GM12878 (cell line): ENCODE measurements at regions not wholly inside any gene's neighbourhood (a gene's known extent, or its start where the extent isn't known, plus 50 kb on each side); places are given as distances from the start of the nearest gene placed in this dataset.

Source experiments
- ATAC-seq: fragments of 200-7000 bp; cut with Tn5 transposase; 3 replicates; pipeline ENCODE4 v1.9.1; 2020; ENCODE audit warnings: mild to moderate bottlenecking, moderate library complexity
- BruUV-seq: library from RNA; stranded (reverse); fragments of 400-500 nt; replicated peaks from 2 replicates; lab custom pipeline; 2021; lab: Mats Ljungman, UMichigan
- CTCF ChIA-PET: fragments of 300-600 bp; sonication (Branson Sonifier 250); formaldehyde crosslinking; extraction: SDS; loops from one replicate; lab custom pipeline; 2021; ENCODE audit warnings: inconsistent platforms; lab: Yijun Ruan, JAX
- POLR2A ChIA-PET: fragments of 350-600 bp; formaldehyde crosslinking; extraction: SDS; loops from one replicate; lab custom pipeline; 2021; ENCODE audit warnings: inconsistent platforms; lab: Charles Lee
- RAD21 ChIA-PET: fragments of 300-600 bp; sonication (Branson Sonifier 250); formaldehyde crosslinking; loops from one replicate; lab custom pipeline; 2023; ENCODE audit warnings: antibody characterized with exemption; ENCODE audit not compliant: unreplicated experiment; lab: Charles Lee
- SMC1A ChIA-PET: fragments of 300-600 bp; sonication (Branson Sonifier 250); formaldehyde crosslinking; loops from one replicate; lab custom pipeline; 2023; ENCODE audit not compliant: unreplicated experiment, uncharacterized antibody; lab: Charles Lee
- DNase-seq: peaks from one replicate; pipeline ENCODE4 v3.0.0-alpha.2; 2011; ENCODE audit warnings: low read depth, low spot score
- FAIRE-seq: peaks from 3 replicates; lab custom pipeline; 2011; peaks lifted over from hg19 to GRCh38; lab: Jason Lieb, UNC
- H2AFZ ChIP-seq: 2 replicates; pipeline ENCODE4 v1.6.0; 2011; ENCODE audit warnings: low read depth, low read length, control low read depth; ENCODE audit not compliant: control insufficient read depth
- H3K27ac ChIP-seq: 2 replicates; pipeline ENCODE4 v1.5.1; 2011; ENCODE audit warnings: control low read depth; ENCODE audit not compliant: control insufficient read depth, insufficient read depth
- H3K27me3 ChIP-seq, 2 experiments: replicated peaks in 1 of 2; 2 replicates each; pipeline versions ENCODE4 v1.6.0 to v1.6.1; 2011; ENCODE audit warnings: low read length in 1 of 2; ENCODE audit not compliant: control insufficient read depth in 2 of 2, insufficient read depth in 2 of 2
- H3K36me3 ChIP-seq, 2 experiments: 2 replicates each; pipeline ENCODE4 v1.5.1; 2011; ENCODE audit warnings: low read length in 1 of 2; ENCODE audit not compliant: control insufficient read depth in 2 of 2, insufficient read depth in 2 of 2
- H3K4me1 ChIP-seq: 2 replicates; pipeline ENCODE4 v1.6.1; 2011; ENCODE audit warnings: mild to moderate bottlenecking, low read length, moderate library complexity, mixed read lengths; ENCODE audit not compliant: control insufficient read depth, insufficient read depth
- H3K4me2 ChIP-seq: 2 replicates; pipeline ENCODE4 v1.6.0; 2011; ENCODE audit warnings: control low read depth; ENCODE audit not compliant: control insufficient read depth, insufficient read depth
- H3K4me3 ChIP-seq: fragments of 200-600 bp; sonication (generic); 2 replicates; pipeline ENCODE4 v1.5.1; 2016
- H3K79me2 ChIP-seq: 2 replicates; pipeline ENCODE4 v1.6.0; 2011; ENCODE audit warnings: low read length; ENCODE audit not compliant: control insufficient read depth, insufficient read depth
- H3K9ac ChIP-seq: 2 replicates; pipeline ENCODE4 v1.8.0; 2011; ENCODE audit warnings: low read length, control low read depth, mixed read lengths; ENCODE audit not compliant: control insufficient read depth, insufficient read depth
- H3K9me3 ChIP-seq: replicated peaks from 3 replicates; pipeline ENCODE4 v1.5.1; 2011; ENCODE audit warnings: mild to moderate bottlenecking, low read length; ENCODE audit not compliant: control insufficient read depth, insufficient read depth
- H4K20me1 ChIP-seq: 2 replicates; pipeline ENCODE4 v1.6.0; 2011; ENCODE audit not compliant: control insufficient read depth, insufficient read depth
- MYC ChIP-seq: IDR thresholded peaks from 2 replicates; pipeline ENCODE4 v1.6.1; 2011; ENCODE audit warnings: mild to moderate bottlenecking, low read length, moderate library complexity, inconsistent platforms; ENCODE audit not compliant: insufficient read depth, insufficient replicate concordance, insufficient read length, severe bottlenecking
- SMARCA5 ChIP-seq: fragments of 450-650 bp; IDR thresholded peaks from 2 replicates; pipeline ENCODE4 v1.6.1; 2017; ENCODE audit warnings: mild to moderate bottlenecking
- WGBS: methylation state at CpG from one replicate; pipeline ENCODE4 v1.1.6; 2016; ENCODE audit warnings: low lambda C conversion rate; ENCODE audit not compliant: insufficient replicate concordance, insufficient coverage; ENCODE audit errors: missing lambda C conversion rate; 5-methylcytosine and 5-hydroxymethylcytosine counted together
- in situ Hi-C: fragments of 300-500 bp; cut with MboI; formaldehyde crosslinking; loops from 9 replicates; pipeline ENCODE4 v1.14.3; 2018; ENCODE audit warnings: mixed read lengths
- intact Hi-C: fragments of 100-400 bp; cut with micrococcal nuclease; formaldehyde crosslinking; loops from one replicate; pipeline ENCODE4 v1.14.2; 2022; ENCODE audit not compliant: unreplicated experiment
- TF ChIP-seq, protein P1 (sequence below): fragments of 450-650 bp; IDR thresholded peaks from 2 replicates; pipeline ENCODE4 v1.6.1; 2017; ENCODE audit warnings: borderline replicate concordance
- TF ChIP-seq, protein P2 (sequence below): fragments of 450-650 bp; IDR thresholded peaks from 2 replicates; pipeline ENCODE4 v1.6.1; 2017; ENCODE audit warnings: mild to moderate bottlenecking, low read depth, inconsistent platforms; ENCODE audit not compliant: poor library complexity, severe bottlenecking
- TF ChIP-seq, protein P3 (sequence below): fragments of 450-650 bp; formaldehyde crosslinking; IDR thresholded peaks from 2 replicates; pipeline ENCODE4 v1.4.0; 2022; ENCODE audit warnings: mild to moderate bottlenecking, moderate library complexity

- H3K9ac ChIP-seq: no peak overlapping the region
- POLR2A ChIA-PET: no interaction called here
- RAD21 ChIA-PET: no interaction called here
- no peaks in the 10 kb centered on the region for H3K9me3 ChIP-seq
- DNase-seq: no peak
- intact Hi-C loops (no loop called here), in situ Hi-C loops (no loop called here)
- no peaks in the 10 kb centered on the region for H4K20me1 ChIP-seq
- no peaks in the 10 kb centered on the region for H3K4me1 ChIP-seq
- BruUV-seq: no TSS peak
- TF ChIP-seq MYC: no peak
- TF ChIP-seq, protein P1, sequence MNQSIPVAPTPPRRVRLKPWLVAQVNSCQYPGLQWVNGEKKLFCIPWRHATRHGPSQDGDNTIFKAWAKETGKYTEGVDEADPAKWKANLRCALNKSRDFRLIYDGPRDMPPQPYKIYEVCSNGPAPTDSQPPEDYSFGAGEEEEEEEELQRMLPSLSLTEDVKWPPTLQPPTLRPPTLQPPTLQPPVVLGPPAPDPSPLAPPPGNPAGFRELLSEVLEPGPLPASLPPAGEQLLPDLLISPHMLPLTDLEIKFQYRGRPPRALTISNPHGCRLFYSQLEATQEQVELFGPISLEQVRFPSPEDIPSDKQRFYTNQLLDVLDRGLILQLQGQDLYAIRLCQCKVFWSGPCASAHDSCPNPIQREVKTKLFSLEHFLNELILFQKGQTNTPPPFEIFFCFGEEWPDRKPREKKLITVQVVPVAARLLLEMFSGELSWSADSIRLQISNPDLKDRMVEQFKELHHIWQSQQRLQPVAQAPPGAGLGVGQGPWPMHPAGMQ: no peak
- TF ChIP-seq SMARCA5: no peak
- TF ChIP-seq, protein P2, sequence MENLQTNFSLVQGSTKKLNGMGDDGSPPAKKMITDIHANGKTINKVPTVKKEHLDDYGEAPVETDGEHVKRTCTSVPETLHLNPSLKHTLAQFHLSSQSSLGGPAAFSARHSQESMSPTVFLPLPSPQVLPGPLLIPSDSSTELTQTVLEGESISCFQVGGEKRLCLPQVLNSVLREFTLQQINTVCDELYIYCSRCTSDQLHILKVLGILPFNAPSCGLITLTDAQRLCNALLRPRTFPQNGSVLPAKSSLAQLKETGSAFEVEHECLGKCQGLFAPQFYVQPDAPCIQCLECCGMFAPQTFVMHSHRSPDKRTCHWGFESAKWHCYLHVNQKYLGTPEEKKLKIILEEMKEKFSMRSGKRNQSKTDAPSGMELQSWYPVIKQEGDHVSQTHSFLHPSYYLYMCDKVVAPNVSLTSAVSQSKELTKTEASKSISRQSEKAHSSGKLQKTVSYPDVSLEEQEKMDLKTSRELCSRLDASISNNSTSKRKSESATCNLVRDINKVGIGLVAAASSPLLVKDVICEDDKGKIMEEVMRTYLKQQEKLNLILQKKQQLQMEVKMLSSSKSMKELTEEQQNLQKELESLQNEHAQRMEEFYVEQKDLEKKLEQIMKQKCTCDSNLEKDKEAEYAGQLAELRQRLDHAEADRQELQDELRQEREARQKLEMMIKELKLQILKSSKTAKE: no peak
- TF ChIP-seq, protein P3, sequence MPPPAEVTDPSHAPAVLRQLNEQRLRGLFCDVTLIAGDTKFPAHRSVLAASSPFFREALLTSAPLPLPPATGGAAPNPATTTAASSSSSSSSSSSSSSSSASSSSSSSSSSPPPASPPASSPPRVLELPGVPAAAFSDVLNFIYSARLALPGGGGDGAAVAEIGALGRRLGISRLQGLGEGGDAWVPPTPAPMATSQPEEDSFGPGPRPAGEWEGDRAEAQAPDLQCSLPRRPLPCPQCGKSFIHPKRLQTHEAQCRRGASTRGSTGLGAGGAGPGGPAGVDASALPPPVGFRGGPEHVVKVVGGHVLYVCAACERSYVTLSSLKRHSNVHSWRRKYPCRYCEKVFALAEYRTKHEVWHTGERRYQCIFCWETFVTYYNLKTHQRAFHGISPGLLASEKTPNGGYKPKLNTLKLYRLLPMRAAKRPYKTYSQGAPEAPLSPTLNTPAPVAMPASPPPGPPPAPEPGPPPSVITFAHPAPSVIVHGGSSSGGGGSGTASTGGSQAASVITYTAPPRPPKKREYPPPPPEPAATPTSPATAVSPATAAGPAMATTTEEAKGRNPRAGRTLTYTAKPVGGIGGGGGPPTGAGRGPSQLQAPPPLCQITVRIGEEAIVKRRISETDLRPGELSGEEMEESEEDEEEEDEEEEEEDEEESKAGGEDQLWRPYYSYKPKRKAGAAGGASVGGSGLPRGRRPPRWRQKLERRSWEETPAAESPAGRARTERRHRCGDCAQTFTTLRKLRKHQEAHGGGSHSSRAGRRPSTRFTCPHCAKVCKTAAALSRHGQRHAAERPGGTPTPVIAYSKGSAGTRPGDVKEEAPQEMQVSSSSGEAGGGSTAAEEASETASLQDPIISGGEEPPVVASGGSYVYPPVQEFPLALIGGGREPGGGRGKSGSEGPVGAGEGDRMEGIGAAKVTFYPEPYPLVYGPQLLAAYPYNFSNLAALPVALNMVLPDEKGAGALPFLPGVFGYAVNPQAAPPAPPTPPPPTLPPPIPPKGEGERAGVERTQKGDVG (CRISPR knock-in tag): no peak
- CTCF ChIA-PET: no interaction called here
- no peaks in the 10 kb centered on the region for H3K79me2 ChIP-seq
- H3K27ac ChIP-seq: no peak overlapping the region
- H3K36me3 ChIP-seq: no peaks in the 10 kb centered on the region
- WGBS: 0% methylated on average over 3 of the region's 3 CpGs
- no peak overlapping the region for H2AFZ ChIP-seq
- H3K4me2 ChIP-seq: no peak overlapping the region
- SMC1A ChIA-PET: no interaction called here
- no peak for ATAC-seq
- no peak overlapping the region for H3K4me3 ChIP-seq
- H3K27me3 ChIP-seq: no peaks in the 10 kb centered on the region
- no peak for FAIRE-seq
These were observed 77.1 kb upstream of the COL3A1 start for GRCh38 chr2:188897096-188897495.
